ENCODE measurements at regions not wholly inside any gene's neighbourhood (a gene's known extent, or its start where the extent isn't known, plus 50 kb on each side); places are given as distances from the start of the nearest gene placed in this dataset.
"Not testable (repeated sequence)": the region's sequence is repeated elsewhere in the genome, so short reads cannot be mapped to it uniquely, and the experiment has no call there.

DNA sequence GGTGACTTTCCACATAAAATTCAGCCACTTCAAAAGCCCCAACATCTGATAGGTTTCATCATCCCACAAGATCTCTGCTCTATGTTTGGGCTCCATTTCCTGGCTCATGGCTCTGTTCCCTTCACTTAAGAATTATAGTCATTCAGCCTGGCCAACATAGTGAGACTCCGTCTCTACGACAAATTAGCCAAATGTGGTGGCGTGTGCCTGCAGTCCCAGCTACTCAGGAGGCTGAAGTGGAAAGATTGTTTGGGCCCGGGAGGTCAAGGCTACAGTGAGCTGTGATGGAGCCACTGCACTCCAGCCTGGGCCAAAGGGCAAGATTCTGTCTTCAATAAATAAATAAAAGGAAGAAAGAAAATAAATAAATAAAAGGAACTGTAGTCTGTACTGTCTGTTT is 57.9 kb upstream of the CTSV start:
- no peak for DNase-seq

DNA sequence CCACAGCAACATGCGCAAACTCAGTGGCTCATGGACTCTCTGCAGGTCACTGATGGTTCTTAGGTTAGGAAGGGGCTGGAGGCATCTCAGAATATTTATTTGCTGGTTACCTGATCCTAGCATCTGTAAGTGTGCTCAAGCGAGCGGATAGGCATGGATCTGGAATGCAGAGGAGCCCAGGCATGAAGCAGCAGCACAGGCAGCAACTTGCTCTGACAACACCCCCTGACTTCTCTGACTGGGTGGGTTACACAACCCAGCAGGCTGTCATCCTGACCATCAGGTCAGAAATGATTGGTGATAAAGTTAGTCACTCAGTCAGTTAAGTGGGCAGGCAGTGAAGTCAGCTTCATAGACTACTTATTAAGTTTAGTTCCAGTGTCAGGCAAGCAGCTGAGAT is 50.4 kb upstream of the CTSV start:
- not testable (repeated sequence) for DNase-seq

Data from activated CD4-positive, alpha-beta T cell treated with anti-CD3 and anti-CD28 coated beads for 4 hours (primary cell).